ENCODE measurements at regions not wholly inside any gene's neighbourhood (a gene's known extent, or its start where the extent isn't known, plus 50 kb on each side); places are given as distances from the start of the nearest gene placed in this dataset.

DNA sequence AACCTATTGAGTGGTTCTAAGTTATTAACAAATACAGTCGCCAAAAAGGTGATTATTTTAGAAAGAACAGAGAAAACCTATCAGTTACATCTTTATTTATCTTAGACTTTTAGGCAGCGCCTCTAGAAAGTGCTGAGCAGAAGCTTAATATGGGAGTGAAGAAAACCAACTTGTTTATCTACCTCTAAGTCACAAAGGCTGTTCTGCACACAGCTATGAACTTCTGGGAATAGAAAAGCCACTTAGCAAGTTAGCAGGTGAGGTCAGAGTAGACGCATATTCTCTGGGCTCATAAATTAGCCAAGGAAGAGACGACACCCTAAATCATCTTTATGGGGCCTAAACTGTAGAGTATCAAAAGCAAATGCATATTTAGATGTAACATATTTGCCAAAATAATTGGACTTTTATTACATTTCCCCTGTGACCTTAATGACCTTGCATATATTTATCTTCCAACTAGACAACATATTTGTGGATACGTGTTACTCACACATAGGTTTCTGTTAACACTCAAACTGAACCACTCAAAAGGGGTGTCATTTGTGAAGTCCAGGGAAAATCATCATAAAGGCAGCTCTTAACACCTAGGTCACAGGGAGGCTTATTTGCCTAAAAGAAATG, 267.1 kb downstream of the ADGB start:
- DNase-seq = no peak
- ATAC-seq = no peak
- intact Hi-C loops (cut with DNase I) = no loop called here

GRCh38 chr6:146866731-146867414, 268.1 kb downstream of the ADGB start:
- intact Hi-C loops (cut with DNase I) = no loop called here
- DNase-seq (no peak), ATAC-seq (no peak)

- intact Hi-C loops (cut with DNase I) = no loop called here
- DNase-seq (no peak), ATAC-seq (no peak)
These were observed 270.0 kb downstream of the ADGB start for GRCh38 chr6:146868671-146869209.

GRCh38 chr6:146870760-146871159, 272.0 kb downstream of the ADGB start:
- ATAC-seq (no peak), DNase-seq (no peak)
- intact Hi-C loops (cut with DNase I) = no loop called here

DNA sequence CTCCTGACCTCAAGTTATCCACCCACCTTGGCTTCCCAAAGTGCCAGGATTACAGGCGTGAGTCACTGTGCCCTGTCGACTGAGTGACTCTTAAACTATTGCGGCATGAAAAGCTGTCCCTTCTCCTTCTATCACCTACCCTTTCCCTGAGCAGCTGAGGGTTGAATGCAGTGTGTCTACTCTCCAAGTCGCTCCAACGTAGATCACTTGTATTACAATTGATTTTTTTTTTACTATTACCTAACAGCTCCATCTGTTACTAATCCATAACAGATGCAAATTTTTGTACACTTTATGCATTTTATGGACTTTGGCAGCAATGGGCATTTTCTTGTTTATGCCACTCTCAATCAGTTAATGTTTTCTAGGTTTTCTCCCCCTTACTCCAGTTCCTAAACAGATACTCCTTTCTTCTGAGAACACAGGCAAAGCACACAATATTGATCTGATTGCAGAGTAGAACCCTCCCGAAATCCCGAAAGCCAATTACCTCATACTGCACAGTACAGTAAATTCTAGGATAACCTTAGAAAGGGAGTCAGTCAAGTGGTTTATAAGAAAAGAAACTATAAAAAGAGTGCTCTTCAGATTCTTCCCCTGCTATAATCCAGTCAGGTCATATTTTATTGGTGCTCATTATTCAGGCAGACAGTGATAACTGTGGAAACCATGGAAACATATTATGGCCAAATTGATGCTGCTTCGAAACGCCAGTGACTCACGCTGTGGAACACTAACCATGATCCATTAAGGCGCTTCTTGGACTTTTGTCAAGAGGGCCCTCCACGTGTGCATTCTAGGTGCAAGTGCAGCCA, 273.0 kb downstream of the ADGB start:
- DNase-seq (no peak), ATAC-seq (no peak)
- intact Hi-C loops (cut with DNase I) = no loop called here

- ATAC-seq = no peak
- no peak for DNase-seq
- intact Hi-C loops (cut with DNase I) = no loop called here
These were observed 273.6 kb downstream of the ADGB start for GRCh38 chr6:146872426-146872785.

- ATAC-seq (no peak), DNase-seq (no peak)
- intact Hi-C loops (cut with DNase I) = no loop called here
These were observed 275.7 kb downstream of the ADGB start for GRCh38 chr6:146874278-146875018.

- no peak for DNase-seq
- intact Hi-C loops (cut with DNase I) = no loop called here
- no peak for ATAC-seq
These were observed 277.1 kb downstream of the ADGB start for GRCh38 chr6:146875927-146876270.

GRCh38 chr6:146876271-146877151, 277.7 kb downstream of the ADGB start:
- intact Hi-C loops (cut with DNase I) = no loop called here
- no peak for ATAC-seq
- DNase-seq = no peak

GRCh38 chr6:146878168-146878951, 279.6 kb downstream of the ADGB start:
- intact Hi-C loops (cut with DNase I) = no loop called here
- no peak for DNase-seq
- peak in 1 of 2 donors; percentile 27 for ATAC-seq

DNA sequence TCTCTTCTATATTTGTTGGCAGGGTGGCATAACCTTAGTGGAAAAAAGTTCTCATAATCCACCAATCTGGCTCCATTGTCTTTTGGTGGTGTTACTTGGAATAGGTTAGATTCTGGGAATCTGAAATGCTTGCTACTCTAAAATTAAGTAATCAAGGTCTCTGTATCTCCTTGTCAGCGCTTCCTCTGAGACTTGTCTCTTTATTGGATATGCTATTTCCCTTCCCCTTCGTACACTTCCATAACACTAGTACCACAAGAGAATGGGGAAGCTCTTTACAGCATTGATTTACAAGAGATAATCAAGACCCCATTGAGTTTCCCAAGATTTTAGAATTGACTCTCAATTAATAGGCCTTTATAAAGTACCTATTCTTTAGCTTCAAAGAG, 280.2 kb downstream of the ADGB start:
- intact Hi-C loops (cut with DNase I) = no loop called here
- ATAC-seq (peak in 1 of 2 donors; percentile 8), DNase-seq (no peak)

DNA sequence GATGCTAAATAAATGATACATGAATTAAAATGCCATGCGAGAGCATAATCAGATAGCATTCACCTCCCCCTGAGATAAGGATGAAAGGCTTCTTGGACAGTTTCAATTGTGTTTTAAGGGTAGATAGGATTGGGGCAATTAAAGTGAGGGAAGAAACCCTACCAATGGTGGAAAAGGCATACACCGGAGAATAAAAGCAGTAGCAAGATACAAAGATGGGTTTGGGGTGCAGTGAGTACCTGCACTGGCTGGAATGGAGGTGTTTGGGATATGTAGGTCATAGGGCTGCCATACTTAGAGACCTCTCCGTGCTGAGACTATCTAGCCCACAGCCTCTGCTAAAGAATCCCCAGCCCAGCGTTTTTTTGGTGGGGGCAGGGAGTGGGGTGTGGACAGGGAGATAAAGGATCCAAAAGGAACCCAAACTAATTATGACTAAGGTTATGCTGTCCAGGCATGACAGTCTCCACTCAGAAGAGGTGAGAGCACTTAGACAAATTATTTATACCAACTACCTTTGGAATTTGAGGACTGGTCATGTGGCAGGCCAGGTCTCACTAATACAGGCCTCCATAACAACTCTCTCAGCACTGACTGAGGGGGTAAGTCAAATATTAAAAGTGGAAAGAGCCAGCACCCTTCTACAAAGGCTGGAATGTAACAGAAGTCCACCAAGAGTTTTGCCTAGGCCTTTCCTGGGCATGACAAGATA, 280.8 kb downstream of the ADGB start:
- ATAC-seq (no peak), DNase-seq (no peak)
- intact Hi-C loops (cut with DNase I) = no loop called here

GRCh38 chr6:146881228-146882181, 282.7 kb downstream of the ADGB start:
- DNase-seq = no peak
- intact Hi-C loops (cut with DNase I) = no loop called here
- no peak for ATAC-seq

- ATAC-seq (no peak), DNase-seq (no peak)
- intact Hi-C loops (cut with DNase I) = no loop called here
These were observed 285.1 kb downstream of the ADGB start for GRCh38 chr6:146883640-146884531.

GRCh38 chr6:146884728-146885127, 286.0 kb downstream of the ADGB start:
- DNase-seq (no peak), ATAC-seq (no peak)
- intact Hi-C loops (cut with DNase I) = no loop called here
